CD4-positive, CD25-positive, alpha-beta regulatory T cell (primary cell): ENCODE measurements at regions not wholly inside any gene's neighbourhood (a gene's known extent, or its start where the extent isn't known, plus 50 kb on each side); places are given as distances from the start of the nearest gene placed in this dataset.

ENCODE experiments used
- ATAC-seq, 2 donors: fragments of 150-1000 bp; cut with Tn5 transposase; one replicate each; pipeline ENCODE4 v1.10.0; 2021; ENCODE audit warnings: low read depth in 2 of 2, moderate number of reproducible peaks in 2 of 2, moderate library complexity in 1 of 2
- DNase-seq, 3 donors: peaks; one replicate each; pipeline versions ENCODE4 v3.0.0 to v3.0.0-alpha.2; 2012 to 2022; ENCODE audit warnings: mixed read lengths in 1 of 3
- H3K27ac ChIP-seq: one replicate; pipeline ENCODE4 v1.7.0; 2013; ENCODE audit warnings: mild to moderate bottlenecking, low read length; ENCODE audit not compliant: insufficient read depth, poor library complexity, severe bottlenecking
- H3K27me3 ChIP-seq: one replicate; pipeline ENCODE4 v1.7.0; 2013; ENCODE audit warnings: low read length; ENCODE audit not compliant: control insufficient read depth, insufficient read depth
- H3K36me3 ChIP-seq: one replicate; pipeline ENCODE4 v1.7.0; 2013; ENCODE audit warnings: mild to moderate bottlenecking, low read length, moderate library complexity; ENCODE audit not compliant: control insufficient read depth, insufficient read depth
- H3K4me1 ChIP-seq: 2 replicates; pipeline ENCODE4 v1.7.0; 2013; ENCODE audit warnings: mild to moderate bottlenecking, low read length; ENCODE audit not compliant: insufficient read depth, control insufficient read depth, poor library complexity, severe bottlenecking
- H3K4me3 ChIP-seq: one replicate; pipeline ENCODE4 v1.7.0; 2013; ENCODE audit warnings: low read depth, mild to moderate bottlenecking, low read length, moderate library complexity
- H3K9me3 ChIP-seq, 2 experiments: 1 replicate in 1 of 2; 2 replicates in 1 of 2; pipeline ENCODE4 v1.7.0; 2013; ENCODE audit warnings: low read length in 2 of 2, mild to moderate bottlenecking in 1 of 2, moderate library complexity in 1 of 2; ENCODE audit not compliant: control insufficient read depth in 2 of 2
- H3K27ac Mint-ChIP-seq, 3 donors: one replicate each; pipeline ENCODE4 v1.8.0; 2020 to 2022; ENCODE audit warnings: mild to moderate bottlenecking in 3 of 3, mixed read lengths in 3 of 3, moderate library complexity in 2 of 3
- H3K27me3 Mint-ChIP-seq: one replicate; pipeline ENCODE4 v1.8.0; 2022; ENCODE audit warnings: mild to moderate bottlenecking, mixed read lengths
- H3K36me3 Mint-ChIP-seq: one replicate; pipeline ENCODE4 v1.8.0; 2020; ENCODE audit warnings: mixed read lengths
- H3K4me1 Mint-ChIP-seq, 4 donors: one replicate each; pipeline ENCODE4 v1.8.0; 2020 to 2022; ENCODE audit warnings: mixed read lengths in 4 of 4, mild to moderate bottlenecking in 1 of 4
- H3K4me3 Mint-ChIP-seq, 4 donors: one replicate each; pipeline ENCODE4 v1.8.0; 2020 to 2022; ENCODE audit warnings: mild to moderate bottlenecking in 4 of 4, mixed read lengths in 4 of 4, moderate library complexity in 3 of 4
- H3K9me3 Mint-ChIP-seq, 7 donors: one replicate each; pipeline ENCODE4 v1.8.0; 2020 to 2022; ENCODE audit warnings: mixed read lengths in 7 of 7, mild to moderate bottlenecking in 3 of 7, moderate library complexity in 2 of 7

GRCh38 chr6:90643381-90643780, 56.5 kb upstream of the MAP3K7 start:
- Mint-ChIP-seq H3K27ac (no peak overlapping the region), H3K4me3 (no peak overlapping the region), H3K9me3 (peaks cover 0 to 6% (median 6%) of the 10 kb centered on the region in 7 donors), H3K4me1 (no peaks in the 10 kb centered on the region), H3K27me3 (peaks cover 31% of the 10 kb centered on the region), H3K36me3 (no peaks in the 10 kb centered on the region)
- H3K4me3 ChIP-seq = no peak overlapping the region
- H3K27ac ChIP-seq = no peak overlapping the region
- H3K4me1 ChIP-seq = no peaks in the 10 kb centered on the region
- no peak for ATAC-seq
- peaks cover 0 to 3% of the 10 kb centered on the region in 2 experiments for H3K9me3 ChIP-seq
- no peak for DNase-seq
- H3K36me3 ChIP-seq = no peaks in the 10 kb centered on the region
- H3K27me3 ChIP-seq = peaks cover 8% of the 10 kb centered on the region

GRCh38 chr6:90637320-90637719, 50.4 kb upstream of the MAP3K7 start:
- H3K9me3 ChIP-seq = peaks cover 17 to 18% of the 10 kb centered on the region in 2 experiments
- H3K27me3 ChIP-seq = peaks cover 9% of the 10 kb centered on the region
- H3K4me3 ChIP-seq = no peak overlapping the region
- Mint-ChIP-seq H3K4me1 (no peaks in the 10 kb centered on the region), H3K4me3 (no peak overlapping the region), H3K27ac (no peak overlapping the region), H3K9me3 (peaks cover 1 to 15% (median 9%) of the 10 kb centered on the region in 7 donors), H3K36me3 (no peaks in the 10 kb centered on the region), H3K27me3 (peaks cover 43% of the 10 kb centered on the region)
- H3K4me1 ChIP-seq = no peaks in the 10 kb centered on the region
- no peak for ATAC-seq
- H3K27ac ChIP-seq = no peak overlapping the region
- H3K36me3 ChIP-seq = no peaks in the 10 kb centered on the region
- DNase-seq = no peak
